Suprapubic skin (tissue), 3 donors: ENCODE measurements at regions not wholly inside any gene's neighbourhood (a gene's known extent, or its start where the extent isn't known, plus 50 kb on each side); places are given as distances from the start of the nearest gene placed in this dataset.
"Not testable (repeated sequence)": the region's sequence is repeated elsewhere in the genome, so short reads cannot be mapped to it uniquely, and the experiment has no call there.

Experiments used
- CTCF ChIP-seq, 2 donors: fragments of 200-600 bp in 1 of 2; fragments of 450-650 bp in 1 of 2; sonication (generic) in 1 of 2; IDR thresholded peaks; one replicate each; pipeline ENCODE4 v1.5.1; 2016 to 2019; ENCODE audit warnings: antibody characterized with exemption in 2 of 2, mild to moderate bottlenecking in 1 of 2, moderate library complexity in 1 of 2
- POLR2A ChIP-seq, 2 donors: fragments of 450-650 bp; IDR thresholded peaks; one replicate each; pipeline ENCODE4 v1.6.1; 2017; ENCODE audit warnings: antibody characterized with exemption in 2 of 2, mild to moderate bottlenecking in 2 of 2, moderate library complexity in 2 of 2

GRCh38 chr12:76292305-76292704 is 55.9 kb downstream of the BBS10 start:
- TF ChIP-seq CTCF, POLR2A (IDR thresholded peaks at IDR 0.05): not testable (repeated sequence)
